Stimulated activated CD8-positive, alpha-beta memory T cell treated with anti-CD3 and anti-CD28 coated beads, Interleukin-4, amount 100 ng/mL, for 24 hours (primary cell): ENCODE measurements at regions not wholly inside any gene's neighbourhood (a gene's known extent, or its start where the extent isn't known, plus 50 kb on each side); places are given as distances from the start of the nearest gene placed in this dataset.
"Not testable (repeated sequence)": the region's sequence is repeated elsewhere in the genome, so short reads cannot be mapped to it uniquely, and the experiment has no call there.

Experiments used
- DNase-seq: peaks from one replicate; pipeline ENCODE4 v3.0.0-alpha.2; 2020; ENCODE audit warnings: low read depth

DNA sequence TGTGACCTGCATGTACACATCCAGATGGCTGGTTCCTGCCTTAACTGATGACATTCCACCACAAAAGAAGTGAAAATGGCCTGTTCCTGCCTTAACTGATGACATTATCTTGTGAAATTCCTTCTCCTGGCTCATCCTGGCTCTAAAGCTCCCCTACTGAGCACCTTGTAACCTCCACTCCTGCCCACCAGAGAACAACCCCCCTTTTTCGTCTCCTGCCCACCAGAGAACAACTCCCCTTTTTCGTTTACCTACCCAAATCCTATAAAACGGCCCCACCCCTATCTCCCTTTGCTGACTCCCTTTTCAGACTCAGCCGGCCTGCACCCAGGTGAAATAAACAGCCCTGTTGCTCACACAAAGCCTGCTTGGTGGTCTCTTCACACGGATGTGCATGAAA is 212.2 kb downstream of the KITLG start:
- DNase-seq: not testable (repeated sequence)

DNA sequence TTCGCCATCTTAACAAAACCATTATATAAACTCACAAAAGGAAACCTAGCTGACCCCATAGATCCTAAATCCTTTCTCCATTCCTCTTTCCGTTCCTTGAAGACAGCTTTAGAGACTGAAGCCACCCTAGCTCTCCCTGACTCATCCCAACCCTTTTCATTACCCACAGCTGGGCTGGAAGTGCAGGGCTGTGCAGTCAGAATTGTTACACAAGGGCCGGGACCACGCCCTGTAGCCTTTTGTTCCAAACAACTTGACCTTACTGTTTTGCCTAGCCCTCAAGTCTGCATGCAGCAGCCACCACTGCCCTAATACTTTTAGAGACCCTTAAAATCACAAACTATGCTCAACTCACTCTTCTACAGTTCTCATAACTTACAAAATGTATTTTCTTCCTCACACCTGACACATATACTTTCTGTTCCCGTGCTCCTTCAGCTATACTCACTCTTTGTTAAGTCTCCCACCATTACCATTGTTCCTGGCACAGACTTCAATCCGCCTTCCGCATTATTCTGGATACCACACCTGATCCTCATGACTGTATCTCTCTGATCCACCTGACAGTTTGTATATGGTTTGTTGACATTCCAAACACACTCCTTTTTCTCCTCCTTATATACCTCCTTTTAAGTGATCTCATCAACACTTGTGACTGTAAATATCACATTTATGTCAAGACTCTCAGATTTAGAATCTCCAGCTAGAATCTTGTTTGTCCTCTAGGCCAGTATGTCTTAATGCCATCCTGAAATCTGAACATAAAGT is 208.7 kb downstream of the KITLG start:
- DNase-seq: no peak

DNA sequence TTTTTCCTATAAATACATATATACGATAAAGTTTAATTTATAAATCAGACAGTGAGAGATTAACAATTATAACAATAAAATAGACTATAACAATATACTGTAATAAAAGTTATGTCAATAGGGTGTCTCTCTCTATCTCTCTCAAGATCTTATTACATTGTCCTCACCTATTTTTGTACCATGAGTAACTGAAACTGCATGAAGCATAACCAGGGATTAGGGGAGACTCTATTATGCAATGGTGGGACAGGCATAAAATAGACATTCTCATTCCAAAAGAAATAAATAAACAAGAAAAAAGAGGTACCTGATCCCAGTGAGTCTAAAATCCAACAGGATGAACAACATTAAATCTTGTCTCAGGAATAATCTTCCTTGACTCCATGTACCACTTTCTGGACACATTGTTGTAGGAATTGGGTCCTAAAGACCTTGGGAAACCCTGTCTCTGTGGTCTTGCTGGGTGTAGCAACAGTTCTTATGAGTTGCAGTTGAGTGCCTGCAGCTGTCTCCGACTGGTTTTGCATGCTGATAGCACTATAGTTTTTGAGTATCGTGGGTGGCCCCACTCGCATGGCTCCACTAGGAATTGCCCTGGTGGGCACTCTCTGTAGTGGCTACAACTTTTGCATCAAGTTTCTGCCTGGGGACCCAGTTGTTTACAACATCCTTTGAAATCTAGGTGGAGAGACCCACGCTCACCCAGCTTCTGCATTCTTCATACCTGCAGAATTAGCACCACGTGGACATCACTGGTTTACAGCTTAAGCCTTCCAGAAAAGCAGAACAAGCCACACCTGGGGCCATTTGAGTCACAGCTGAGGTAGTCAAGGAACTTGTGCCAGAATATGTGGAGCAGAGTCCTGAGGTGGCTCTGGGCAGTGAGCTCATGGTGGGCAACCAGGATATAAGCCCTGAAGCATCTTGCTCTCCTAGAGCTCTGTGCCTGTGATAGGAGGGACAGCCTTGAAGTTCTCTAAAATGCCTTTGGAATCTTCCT is 204.7 kb downstream of the KITLG start:
- DNase-seq: no peak

DNA sequence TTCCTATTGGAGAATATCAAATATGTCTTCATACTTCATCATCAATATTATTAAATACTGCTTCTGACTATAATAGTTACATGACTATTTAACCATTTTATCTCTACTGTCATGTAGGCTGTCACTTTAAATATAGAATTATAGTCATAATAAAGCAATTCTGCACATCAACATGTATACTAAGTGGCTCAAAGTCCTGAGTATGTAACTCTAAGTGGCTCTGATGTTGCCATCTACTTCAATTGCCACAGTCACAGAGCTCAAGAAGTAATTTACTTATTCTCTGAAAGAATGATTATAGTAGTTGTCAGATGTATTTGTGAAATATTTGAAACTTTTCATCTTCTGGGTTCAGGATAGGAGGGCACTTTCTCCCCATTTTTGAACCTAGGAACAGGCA is 202.3 kb downstream of the KITLG start:
- DNase-seq: no peak

DNA sequence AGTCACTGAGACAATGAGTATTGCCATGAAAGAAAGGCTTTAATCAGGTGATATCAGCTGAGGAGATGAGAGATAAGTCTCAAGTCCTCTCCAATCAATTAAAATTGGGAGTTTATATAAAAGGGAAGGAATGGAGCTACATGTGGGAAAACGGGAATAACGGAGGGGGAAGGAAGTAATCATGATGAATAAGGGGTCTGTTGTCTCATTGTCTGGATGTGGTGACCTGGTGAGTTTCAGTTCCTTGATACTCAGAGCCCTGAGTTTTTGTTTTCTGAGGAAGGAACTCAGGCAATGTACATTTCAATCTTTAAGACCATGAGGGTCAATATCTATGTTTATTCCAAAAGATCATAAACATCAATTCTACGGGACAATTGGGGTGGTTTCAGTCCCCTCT is 198.8 kb downstream of the KITLG start:
- no peak for DNase-seq

DNA sequence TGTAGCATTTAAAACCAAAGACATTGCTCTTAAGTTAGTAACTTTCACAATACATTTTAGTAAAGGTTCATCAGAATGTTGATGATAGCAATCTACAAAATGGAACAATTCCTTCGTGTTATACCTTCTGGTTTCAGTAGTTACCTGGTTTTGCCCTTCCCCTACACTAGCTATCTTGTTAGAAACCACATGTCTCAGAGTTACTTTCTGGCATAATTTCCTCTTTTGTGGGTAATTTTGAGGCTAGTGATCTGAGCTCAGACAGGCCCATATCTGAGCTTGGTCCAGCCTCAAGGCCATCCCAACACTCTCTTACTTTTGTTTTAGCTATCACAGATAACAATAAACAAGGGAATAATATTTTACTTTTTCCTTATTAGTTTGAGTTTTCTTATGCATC is 196.9 kb downstream of the KITLG start:
- no peak for DNase-seq

DNA sequence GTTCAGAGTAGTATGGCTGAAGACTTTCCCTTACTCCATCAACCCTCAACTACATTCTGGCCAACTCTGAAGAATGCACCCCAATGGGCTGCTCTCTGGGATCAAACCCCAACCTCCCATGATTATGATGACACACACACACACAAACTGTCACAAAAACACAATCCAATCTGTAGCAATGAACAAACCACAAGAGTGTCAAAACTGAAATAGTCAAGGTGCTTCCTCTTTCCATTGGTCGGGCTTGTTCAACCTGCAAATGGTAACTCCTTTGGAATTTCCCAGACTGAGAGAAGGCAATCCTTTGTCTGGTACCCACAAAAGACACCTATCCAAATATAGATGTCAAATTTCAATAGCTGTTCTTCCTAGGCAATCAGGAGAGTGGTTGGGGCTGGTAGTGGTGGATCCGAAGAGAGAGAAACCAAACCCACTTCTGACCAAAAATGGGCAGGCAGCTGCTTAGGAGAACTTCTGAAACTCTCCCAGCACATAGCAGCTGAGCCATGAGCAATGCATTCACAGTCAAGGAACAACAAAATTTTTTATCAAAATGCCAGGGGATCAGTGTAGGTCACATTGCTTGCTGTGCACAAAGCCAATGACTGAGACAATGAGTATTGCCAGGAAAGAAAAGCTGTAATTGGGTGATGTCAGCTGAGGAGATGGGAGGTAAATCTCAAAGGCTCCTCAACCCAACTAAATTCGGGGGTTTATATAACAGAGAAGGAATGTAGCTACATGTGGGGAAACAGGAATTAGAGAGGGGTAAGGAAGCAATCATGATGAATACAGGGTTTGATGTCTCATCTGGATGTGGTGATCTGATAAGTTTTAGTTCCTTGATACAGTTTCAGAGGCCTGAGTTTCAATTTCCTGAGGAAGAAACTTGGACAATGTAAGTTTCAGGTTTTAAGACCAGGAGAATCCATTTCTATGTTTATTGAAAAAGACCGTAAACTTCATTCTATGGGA is 191.4 kb downstream of the KITLG start:
- no peak for DNase-seq

DNA sequence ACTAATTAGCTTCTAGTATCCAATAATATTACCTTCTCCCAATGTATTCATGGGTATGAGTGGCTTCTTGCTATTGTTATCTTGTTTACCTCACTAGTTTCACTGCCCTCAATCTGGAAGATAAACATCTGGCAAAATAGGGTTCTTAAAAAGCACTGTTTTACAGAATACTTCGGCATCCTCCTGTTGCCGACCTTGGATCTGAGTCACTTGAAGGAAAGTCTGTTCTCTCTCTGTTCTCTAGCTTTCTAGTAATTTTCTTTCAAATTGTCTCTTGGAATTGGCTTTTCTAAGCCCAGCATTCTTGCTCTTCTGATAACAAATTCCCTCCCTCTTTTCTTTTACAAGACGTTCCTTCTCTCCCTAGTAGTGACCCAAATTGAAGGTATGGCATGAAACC is 189.5 kb downstream of the KITLG start:
- no peak for DNase-seq

DNA sequence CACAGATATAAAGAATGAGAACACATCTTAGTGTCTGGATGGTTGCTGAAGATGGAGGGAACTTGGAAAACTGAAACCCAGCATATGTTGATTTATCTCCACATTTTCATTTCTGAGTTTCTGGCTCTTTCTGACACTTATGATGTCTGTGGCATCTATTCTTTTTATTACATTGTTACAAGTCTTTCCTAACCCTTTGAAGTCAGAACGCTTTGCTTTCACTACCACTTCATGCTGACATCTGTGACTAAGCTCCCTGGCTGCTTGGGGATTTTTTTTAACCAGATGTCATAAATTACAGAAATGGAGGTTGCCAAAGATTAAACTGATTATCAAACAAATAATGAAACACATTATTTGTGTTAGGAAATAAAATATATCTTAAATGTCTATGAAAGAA is 188.7 kb downstream of the KITLG start:
- no peak for DNase-seq

DNA sequence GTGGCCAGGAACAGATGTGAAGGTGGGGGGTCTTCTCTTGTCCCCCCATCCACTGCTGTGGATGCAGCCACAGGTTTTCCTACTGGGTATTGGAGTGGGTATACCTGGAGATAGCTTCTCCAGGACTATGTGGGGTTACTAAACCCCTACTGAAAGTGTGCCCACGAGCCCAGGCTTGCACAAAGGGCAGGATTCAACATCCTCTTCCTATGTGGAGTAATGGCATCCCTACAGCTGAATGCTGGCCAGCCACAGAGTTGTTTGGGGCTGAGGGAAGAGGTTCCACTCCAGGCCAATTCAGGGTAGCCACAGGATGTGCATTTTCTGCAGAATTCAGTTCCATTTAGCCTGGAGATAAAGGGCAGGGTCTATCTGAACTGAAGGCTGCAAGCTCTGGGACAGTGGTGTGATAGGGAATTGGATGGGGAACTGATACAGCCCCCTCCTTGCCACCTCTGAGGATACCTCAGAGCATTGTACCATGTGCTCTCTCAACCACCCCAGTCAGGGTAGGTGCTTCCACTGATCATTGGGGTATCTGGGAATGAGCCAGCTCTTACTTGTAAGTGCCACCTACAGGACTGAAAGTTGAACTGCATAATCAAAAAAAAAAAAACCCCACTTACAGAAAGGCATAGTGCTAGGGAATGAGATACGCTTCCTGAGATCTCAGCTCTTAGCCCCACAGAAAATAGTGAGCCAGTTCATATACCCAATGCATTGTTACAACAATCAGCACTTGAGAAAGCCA is 187.1 kb downstream of the KITLG start:
- no peak for DNase-seq

DNA sequence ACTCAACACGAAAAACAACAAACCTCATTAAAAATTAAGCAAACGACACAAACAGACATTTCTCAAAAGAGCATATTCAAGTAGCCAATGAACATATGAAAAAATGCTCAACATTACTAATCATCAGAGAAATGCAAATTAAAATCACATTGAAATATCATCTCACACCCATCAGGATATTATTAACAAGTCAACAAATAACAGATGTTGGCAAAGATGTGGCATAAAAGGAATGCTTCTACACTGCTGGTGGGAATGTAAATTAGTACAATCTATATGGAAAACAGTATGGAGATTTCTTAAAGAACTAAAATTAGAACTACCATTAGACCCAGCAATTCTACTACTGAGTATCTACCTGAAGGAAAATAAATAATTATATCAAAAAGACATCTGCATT is 182.2 kb downstream of the KITLG start:
- DNase-seq: no peak

DNA sequence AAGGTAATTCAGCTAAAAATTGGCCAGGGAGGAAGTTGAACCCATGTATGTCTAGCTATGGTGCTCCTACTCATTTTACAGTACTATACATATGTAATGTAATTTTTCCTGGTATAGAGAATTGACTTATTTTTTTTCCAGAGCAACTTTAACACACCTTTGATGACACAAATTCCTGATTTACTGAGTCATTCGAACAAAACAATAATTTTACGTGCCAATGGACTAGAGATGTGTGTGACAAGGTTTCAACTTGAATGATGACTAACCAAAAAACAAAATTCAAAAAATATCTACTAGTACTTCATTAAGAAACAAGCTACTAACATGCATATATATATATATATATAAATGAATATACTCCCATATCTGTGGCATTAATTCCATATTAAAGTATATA is 180.5 kb downstream of the KITLG start:
- no peak for DNase-seq

DNA sequence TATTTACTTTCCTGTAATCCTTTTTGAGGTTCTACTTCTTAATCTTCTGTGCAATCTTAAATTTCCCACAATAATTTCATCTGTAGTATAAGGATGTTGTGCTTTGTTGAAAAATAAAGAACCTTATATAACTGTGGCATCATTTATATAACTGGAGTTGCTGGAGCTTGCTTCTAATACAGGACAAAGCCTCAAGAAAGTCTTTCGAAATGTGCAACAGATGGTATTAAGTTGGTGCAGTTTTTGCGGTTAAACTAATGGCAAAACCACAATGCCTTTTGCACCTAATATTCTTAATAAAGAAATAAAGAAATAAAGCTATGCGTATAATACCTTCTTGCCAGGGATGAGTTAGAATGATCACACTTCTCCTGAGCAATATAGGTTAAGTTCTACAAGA is 180.0 kb downstream of the KITLG start:
- no peak for DNase-seq

DNA sequence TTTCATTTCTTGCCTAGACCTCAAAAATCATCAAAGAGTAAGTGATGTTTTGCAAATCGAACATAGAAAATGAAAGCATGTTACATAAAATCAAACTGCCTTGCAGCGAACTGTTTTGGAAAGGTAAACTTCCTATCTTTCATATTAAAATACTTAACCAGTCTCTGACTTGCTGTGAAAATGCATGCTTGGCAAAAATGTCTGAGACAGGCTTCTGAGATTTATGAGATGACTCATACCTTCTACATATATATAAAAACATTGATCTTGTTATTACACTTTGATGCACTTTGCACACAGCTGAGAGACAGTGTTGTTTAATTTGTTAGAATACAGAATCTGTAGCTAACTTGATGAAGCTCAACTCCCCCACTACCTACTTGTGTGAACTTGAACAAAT is 179.1 kb downstream of the KITLG start:
- no peak for DNase-seq

DNA sequence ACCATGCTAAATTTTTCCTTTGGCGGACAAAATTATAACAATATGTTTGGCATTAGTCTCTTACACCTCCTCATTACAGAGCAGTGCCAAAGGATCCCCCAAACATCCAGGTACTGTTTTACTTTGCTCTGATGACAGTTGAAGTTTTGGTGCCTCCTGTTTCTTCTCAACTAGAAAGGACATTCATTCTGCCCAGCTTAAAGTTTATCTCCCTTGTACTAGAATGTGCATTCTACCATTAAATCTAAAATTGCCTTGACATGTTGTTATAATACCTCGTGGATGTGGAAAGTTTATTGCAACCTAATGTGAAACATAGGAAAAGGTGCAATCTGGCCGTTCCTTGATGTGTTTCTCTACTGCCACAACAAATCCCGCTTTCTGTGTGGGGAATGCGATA is 173.4 kb downstream of the KITLG start:
- DNase-seq: no peak

DNA sequence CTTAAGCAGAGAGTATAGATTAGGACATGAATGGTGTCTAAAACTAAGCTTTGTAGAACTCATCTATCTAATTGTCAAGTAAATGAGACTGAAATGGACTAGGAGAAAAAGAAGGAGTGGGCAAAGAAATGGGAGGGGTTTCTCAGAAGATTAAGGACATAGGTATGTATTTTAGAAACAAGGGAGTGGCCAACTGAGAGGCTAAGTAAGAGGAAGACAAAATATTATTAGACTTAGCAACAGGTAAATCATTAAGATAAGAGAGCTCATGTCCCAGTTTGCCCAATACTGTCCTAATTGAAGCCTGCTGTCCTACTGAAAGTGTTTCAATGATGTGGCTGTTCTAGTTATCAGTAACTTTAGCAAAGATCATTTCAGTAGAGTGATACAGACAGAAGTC is 171.4 kb downstream of the KITLG start:
- DNase-seq: no peak

DNA sequence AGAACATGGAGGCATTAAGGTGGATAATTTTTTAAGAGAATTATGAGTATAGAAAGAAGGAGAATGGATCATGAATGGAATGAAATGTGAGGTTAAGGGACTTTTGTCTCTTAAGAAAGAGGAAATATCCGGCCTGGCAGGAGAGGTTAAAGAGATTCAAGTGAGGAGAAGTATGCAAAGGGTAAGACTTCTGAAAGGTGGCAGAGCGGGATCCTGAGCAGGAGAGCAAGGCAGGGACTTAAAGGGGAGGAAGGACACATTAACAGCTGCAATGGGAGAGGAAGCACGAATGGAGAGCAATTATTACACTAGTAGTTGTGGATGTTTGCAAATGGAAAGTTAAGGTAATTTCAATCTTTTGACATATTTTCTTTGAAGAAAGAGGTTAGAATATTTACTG is 171.0 kb downstream of the KITLG start:
- DNase-seq: no peak

DNA sequence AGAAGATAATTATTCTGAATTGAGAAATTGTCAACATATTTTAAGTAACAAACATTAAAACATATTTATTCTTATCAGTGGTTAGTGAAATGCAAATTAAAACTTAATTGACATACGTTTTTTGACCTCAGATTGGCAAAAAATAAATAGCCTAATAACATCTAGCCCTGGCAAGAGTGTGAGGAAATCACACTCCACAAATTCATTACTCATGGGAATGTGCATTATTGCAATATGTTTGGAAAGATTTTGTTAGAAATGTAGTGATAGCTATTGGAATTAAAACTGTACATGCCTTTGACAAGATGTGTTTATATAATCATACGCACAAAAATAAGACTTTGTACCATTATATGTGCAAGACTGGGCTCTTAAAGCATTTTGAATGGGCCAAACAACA is 168.6 kb downstream of the KITLG start:
- DNase-seq: no peak

DNA sequence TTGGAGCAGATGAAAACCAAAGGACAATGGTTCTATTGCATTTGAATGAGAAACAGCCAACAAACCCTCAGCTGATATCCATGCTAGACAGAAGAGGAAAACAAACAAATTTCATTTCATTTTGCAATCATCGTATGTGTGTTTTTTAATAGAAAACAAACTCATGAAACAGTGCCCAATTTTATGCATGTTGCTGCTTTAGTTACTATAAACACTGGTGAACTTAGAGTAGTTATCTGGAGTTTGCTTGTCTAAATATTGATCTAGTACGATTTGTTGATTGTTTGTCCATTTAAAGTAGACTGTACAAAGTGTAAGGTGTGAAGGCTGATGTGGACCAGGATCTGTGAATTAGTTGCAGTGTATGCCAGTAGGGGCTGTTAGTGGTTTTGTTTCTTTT is 166.6 kb downstream of the KITLG start:
- DNase-seq: no peak

DNA sequence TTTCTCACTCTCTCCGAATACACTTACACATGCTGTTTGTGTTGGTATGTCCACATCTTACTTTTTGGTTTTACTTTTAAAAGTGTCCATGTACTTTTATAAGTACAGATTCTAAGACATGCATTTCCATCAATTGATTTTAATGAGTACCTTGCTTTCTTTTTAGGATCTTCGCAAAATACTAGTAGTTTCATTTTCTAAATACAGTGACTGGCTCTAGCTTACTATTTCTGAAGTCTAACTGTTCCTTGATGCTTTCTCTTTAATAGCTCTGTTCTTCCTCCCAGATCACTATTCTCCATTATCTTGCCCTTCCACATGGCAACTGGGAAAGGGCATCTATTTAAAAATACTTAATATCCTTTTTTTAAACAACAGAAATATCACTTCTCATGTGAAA is 164.1 kb downstream of the KITLG start:
- no peak for DNase-seq

DNA sequence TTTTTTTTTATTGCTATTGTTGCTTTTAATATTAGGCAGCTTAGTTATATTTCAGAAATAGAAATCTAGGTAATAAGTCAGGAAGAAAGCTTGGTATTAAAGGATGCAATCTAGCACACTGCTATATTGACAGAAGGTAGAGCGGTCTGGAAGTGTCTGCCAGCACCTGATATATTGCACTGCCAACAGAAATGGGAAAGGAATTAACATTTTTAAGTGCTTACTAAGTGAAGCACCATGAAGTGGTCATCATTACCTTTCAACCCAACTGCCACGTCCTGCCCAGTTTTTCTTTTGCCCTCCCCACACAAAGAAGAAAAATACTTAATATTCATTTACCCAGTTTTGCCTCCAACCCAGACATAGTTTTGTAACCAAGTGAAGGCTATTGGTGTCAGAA is 163.5 kb downstream of the KITLG start:
- no peak for DNase-seq
